Sigmoid colon (tissue), 6 donors: ENCODE measurements at regions not wholly inside any gene's neighbourhood (a gene's known extent, or its start where the extent isn't known, plus 50 kb on each side); places are given as distances from the start of the nearest gene placed in this dataset.

Experiments used
- DNase-seq: peaks from one replicate; pipeline ENCODE4 v3.0.0-alpha.2; 2019
- H3K27ac ChIP-seq, 4 donors: fragments of 200-600 bp; sonication (generic); one replicate each; pipeline ENCODE4 v1.5.1; 2016 to 2019; ENCODE audit warnings: mild to moderate bottlenecking in 1 of 4
- H3K27me3 ChIP-seq, 3 donors: fragments of 200-600 bp; sonication (generic); one replicate each; pipeline ENCODE4 v1.5.1; 2019; ENCODE audit warnings: mild to moderate bottlenecking in 1 of 3
- H3K36me3 ChIP-seq, 4 donors: fragments of 200-600 bp; sonication (generic); one replicate each; pipeline ENCODE4 v1.5.1; 2016 to 2019
- H3K4me1 ChIP-seq, 4 donors: fragments of 200-600 bp; sonication (generic); one replicate each; pipeline ENCODE4 v1.5.1; 2017 to 2019
- H3K4me3 ChIP-seq, 4 donors: fragments of 200-600 bp; sonication (generic); one replicate each; pipeline ENCODE4 v1.5.1; 2017 to 2019; ENCODE audit warnings: mild to moderate bottlenecking in 2 of 4, moderate library complexity in 1 of 4
- H3K9me3 ChIP-seq, 4 donors: fragments of 200-600 bp in 3 of 4; sonication (generic) in 3 of 4; one replicate each; pipeline versions ENCODE4 v1.5.1 to v1.6.1; 2013 to 2019
- CTCF ChIP-seq, 4 experiments: fragments of 450-650 bp in 3 of 4; fragments of 200-600 bp in 1 of 4; IDR thresholded peaks; one replicate each; pipeline ENCODE4 v1.5.1; 2016 to 2019; ENCODE audit warnings: antibody characterized with exemption in 4 of 4, mild to moderate bottlenecking in 3 of 4, moderate library complexity in 2 of 4
- EP300 ChIP-seq, 4 donors: sonication (generic); formaldehyde crosslinking; IDR thresholded peaks; one replicate each; pipeline ENCODE4 v1.6.1; 2017; ENCODE audit warnings: antibody characterized with exemption in 4 of 4
- POLR2A ChIP-seq, 2 donors: fragments of 450-650 bp; IDR thresholded peaks; one replicate each; pipeline ENCODE4 v1.6.1; 2016; ENCODE audit warnings: antibody characterized with exemption in 2 of 2, mild to moderate bottlenecking in 2 of 2, moderate library complexity in 2 of 2
- POLR2AphosphoS5 ChIP-seq, 4 donors: sonication (generic); formaldehyde crosslinking; IDR thresholded peaks; one replicate each; pipeline ENCODE4 v1.6.1; 2017; ENCODE audit warnings: antibody characterized with exemption in 4 of 4
- WGBS, 2 donors: extraction: QIAGEN DNeasy Blood & Tissue Kit; methylation state at CpG; one replicate each; pipeline ENCODE4 v1.1.7; 2013; 5-methylcytosine and 5-hydroxymethylcytosine counted together
- intact Hi-C: fragments of 100-400 bp; cut with DNase I; formaldehyde crosslinking; loops from one replicate; pipeline ENCODE4 v1.15.1; 2023
- donor health status: healthy with polysubstance abuse.
- donor health status: healthy.

- Histone ChIP-seq H3K4me3 (no peak overlapping the region), H3K27ac (no peak overlapping the region), H3K27me3 (no peaks in the 10 kb centered on the region), H3K9me3 (no peaks in the 10 kb centered on the region), H3K36me3 (no peaks in the 10 kb centered on the region), H3K4me1 (no peaks in the 10 kb centered on the region)
- no peak for TF ChIP-seq POLR2AphosphoS5 (IDR thresholded peaks at IDR 0.05)
- TF ChIP-seq CTCF (IDR thresholded peaks at IDR 0.05) = no peak
- TF ChIP-seq POLR2A (IDR thresholded peaks at IDR 0.05) = no peak
- TF ChIP-seq EP300 (IDR thresholded peaks at IDR 0.05) = no peak
- no peak for DNase-seq
- intact Hi-C loops = no loop called here
- WGBS, 2 donors = 74 to 89% methylated on average over 1 of the region's 1 CpG
Measured at GRCh38 chrY:19274076-19274475, 470.4 kb downstream of the KDM5D start.

- TF ChIP-seq POLR2A (IDR thresholded peaks at IDR 0.05) (no peak), CTCF (IDR thresholded peaks at IDR 0.05) (no peak), EP300 (IDR thresholded peaks at IDR 0.05) (no peak), POLR2AphosphoS5 (IDR thresholded peaks at IDR 0.05) (no peak)
- 14 to 59% methylated on average over 2 of the region's 2 CpGs for WGBS, 2 donors
- intact Hi-C loops = no loop called here
- Histone ChIP-seq H3K9me3 (no peaks in the 10 kb centered on the region), H3K36me3 (no peaks in the 10 kb centered on the region), H3K4me3 (no peak overlapping the region), H3K27me3 (no peaks in the 10 kb centered on the region), H3K4me1 (no peaks in the 10 kb centered on the region), H3K27ac (no peak overlapping the region)
- DNase-seq = no peak
Measured at GRCh38 chrY:19268331-19268730, 476.2 kb downstream of the KDM5D start.

GRCh38 chrY:19265404-19265803 is 479.1 kb downstream of the KDM5D start:
- Histone ChIP-seq H3K9me3 (no peaks in the 10 kb centered on the region), H3K4me3 (no peak overlapping the region), H3K27me3 (no peaks in the 10 kb centered on the region), H3K36me3 (no peaks in the 10 kb centered on the region), H3K4me1 (no peaks in the 10 kb centered on the region), H3K27ac (no peak overlapping the region)
- intact Hi-C loops = no loop called here
- 36 to 64% methylated on average over 2 of the region's 2 CpGs for WGBS, 2 donors
- no peak for DNase-seq
- no peak for TF ChIP-seq POLR2AphosphoS5 (IDR thresholded peaks at IDR 0.05)
- no peak for TF ChIP-seq POLR2A (IDR thresholded peaks at IDR 0.05)
- TF ChIP-seq EP300 (IDR thresholded peaks at IDR 0.05) = no peak
- no peak for TF ChIP-seq CTCF (IDR thresholded peaks at IDR 0.05)

GRCh38 chrY:19262310-19262709 is 482.2 kb downstream of the KDM5D start:
- DNase-seq = no peak
- Histone ChIP-seq H3K9me3 (no peaks in the 10 kb centered on the region), H3K27ac (no peak overlapping the region), H3K27me3 (no peaks in the 10 kb centered on the region), H3K4me3 (no peak overlapping the region), H3K36me3 (no peaks in the 10 kb centered on the region), H3K4me1 (no peaks in the 10 kb centered on the region)
- 41 to 42% methylated on average over 2 of the region's 2 CpGs for WGBS, 2 donors
- TF ChIP-seq CTCF (IDR thresholded peaks at IDR 0.05) = no peak
- no peak for TF ChIP-seq EP300 (IDR thresholded peaks at IDR 0.05)
- TF ChIP-seq POLR2AphosphoS5 (IDR thresholded peaks at IDR 0.05) = no peak
- TF ChIP-seq POLR2A (IDR thresholded peaks at IDR 0.05) = no peak
- intact Hi-C loops = no loop called here

GRCh38 chrY:19232276-19232994 is 458.9 kb upstream of the HSFY2 start:
- 43 to 46% methylated on average over 9 of the region's 9 CpGs for WGBS, 2 donors
- Histone ChIP-seq H3K27me3 (no peaks in the 10 kb centered on the region), H3K27ac (no peak overlapping the region), H3K36me3 (no peaks in the 10 kb centered on the region), H3K9me3 (no peaks in the 10 kb centered on the region), H3K4me3 (no peak overlapping the region), H3K4me1 (no peaks in the 10 kb centered on the region)
- intact Hi-C loops = no loop called here
- no peak for TF ChIP-seq POLR2AphosphoS5 (IDR thresholded peaks at IDR 0.05)
- TF ChIP-seq CTCF (IDR thresholded peaks at IDR 0.05) = no peak
- TF ChIP-seq EP300 (IDR thresholded peaks at IDR 0.05) = no peak
- TF ChIP-seq POLR2A (IDR thresholded peaks at IDR 0.05) = no peak
- no peak for DNase-seq
